Fibroblast of skin of back (primary cell): ENCODE measurements at regions not wholly inside any gene's neighbourhood (a gene's known extent, or its start where the extent isn't known, plus 50 kb on each side); places are given as distances from the start of the nearest gene placed in this dataset.

ENCODE experiments used
- DNase-seq: peaks from one replicate; pipeline ENCODE4 v3.0.0-alpha.2; 2013

DNA sequence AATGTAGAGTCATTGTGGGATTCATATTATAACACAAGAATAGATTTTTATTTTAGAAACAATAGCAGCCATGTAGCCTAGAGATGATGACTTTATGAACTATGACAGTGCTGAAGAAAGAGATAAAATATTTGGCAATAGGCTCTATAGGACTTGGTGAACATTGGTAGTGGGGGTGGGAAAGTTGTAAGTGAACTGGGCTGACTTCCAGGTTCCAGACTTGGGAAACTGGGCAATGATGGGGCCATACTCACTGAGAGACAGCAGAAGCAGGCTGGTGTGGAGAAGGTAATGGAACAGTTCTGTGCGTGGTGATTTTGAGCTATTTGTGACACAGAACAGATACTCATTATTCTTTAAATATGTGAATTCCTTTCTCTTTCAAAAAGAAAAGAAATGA, 470.3 kb upstream of the HNRNPA3 start:
- DNase-seq: no peak

DNA sequence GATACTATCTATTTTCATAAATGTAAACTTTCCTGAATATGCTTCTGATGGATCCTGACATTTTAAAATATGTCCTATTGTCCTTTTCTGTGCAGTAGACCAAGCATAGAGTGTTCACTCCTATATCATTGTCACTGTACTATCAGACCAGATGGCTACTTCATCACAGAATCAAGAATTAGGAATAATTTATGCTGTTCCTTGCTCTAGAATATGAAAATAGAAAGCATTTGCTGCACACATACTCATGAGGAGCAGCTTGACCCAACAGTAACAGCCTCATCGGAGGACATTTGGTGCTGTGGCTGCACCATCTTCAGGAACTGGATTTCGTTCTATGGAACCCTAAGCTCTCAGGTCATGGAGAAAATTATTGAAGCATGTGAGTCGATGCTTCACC, 468.9 kb upstream of the HNRNPA3 start:
- DNase-seq: no peak

- DNase-seq: no peak
These were observed 468.4 kb upstream of the HNRNPA3 start for GRCh38 chr2:176744146-176744545.

- DNase-seq: no peak
These were observed 466.9 kb upstream of the HNRNPA3 start for GRCh38 chr2:176745543-176746200.

DNA sequence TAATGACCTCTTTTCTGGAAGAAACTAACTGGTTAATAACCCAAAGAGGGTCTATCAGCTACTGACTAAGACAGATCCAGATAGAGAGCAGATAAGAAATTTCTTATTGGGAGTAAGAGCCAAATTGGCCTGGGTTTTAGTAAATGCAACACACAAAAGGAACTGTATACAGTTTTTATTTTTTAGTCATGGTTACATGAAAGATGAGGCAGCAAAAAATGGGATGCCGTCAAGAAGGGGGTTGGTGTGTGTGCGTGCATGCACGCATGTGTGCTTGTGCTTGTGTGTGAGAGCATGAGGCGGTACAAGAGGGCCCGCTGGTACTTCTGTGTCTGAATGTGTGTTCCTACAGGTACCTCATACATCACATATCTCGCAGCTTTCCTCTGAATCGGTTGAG, 466.2 kb upstream of the HNRNPA3 start:
- DNase-seq: no peak

- DNase-seq: no peak
These were observed 465.1 kb upstream of the HNRNPA3 start for GRCh38 chr2:176747506-176747905.

- no peak for DNase-seq
These were observed 464.7 kb upstream of the HNRNPA3 start for GRCh38 chr2:176747928-176748327.

- no peak for DNase-seq
These were observed 463.9 kb upstream of the HNRNPA3 start for GRCh38 chr2:176748662-176749061.

DNA sequence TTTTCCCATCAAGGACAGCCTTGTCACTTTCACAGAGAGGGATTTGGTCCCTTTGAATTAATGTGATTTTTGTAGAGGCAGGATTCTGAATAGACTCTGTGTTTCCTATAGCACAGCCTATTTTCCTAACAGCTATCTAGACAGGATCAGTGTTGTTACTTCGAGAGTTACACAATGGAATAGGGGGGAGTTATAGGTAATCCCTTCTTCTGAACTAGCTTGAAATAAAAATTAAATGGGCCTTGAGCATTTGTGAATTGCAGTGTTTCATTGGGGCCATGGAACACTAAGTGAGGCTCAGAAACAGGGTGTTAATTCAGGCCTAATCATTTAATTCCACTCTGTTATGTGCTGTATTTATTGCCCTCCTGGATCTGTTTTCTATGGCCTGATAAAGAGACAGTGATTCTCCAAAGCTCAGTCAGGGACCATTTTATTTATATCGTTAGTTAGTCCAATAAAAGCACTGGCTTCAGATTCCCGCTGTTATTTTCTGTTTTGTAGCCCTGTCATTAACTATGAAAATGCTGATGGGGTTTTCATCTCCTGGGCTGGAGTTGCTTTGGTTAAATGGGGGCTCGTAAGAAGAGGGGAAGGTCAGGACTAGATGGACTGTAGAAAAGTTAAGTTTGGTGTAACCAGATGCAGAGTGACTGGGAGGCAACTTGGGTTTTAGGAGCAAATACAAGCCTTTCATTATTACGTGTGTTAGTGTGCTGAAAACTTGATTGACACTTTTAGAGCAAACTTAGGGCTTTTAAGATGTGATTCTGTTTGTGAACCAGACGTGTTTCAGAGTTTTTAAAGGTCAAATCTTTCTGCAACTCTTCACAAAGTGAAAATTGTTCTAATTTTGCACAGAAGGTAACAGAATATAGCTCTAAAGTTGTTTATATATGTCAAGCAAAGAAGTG, 461.0 kb upstream of the HNRNPA3 start:
- no peak for DNase-seq

DNA sequence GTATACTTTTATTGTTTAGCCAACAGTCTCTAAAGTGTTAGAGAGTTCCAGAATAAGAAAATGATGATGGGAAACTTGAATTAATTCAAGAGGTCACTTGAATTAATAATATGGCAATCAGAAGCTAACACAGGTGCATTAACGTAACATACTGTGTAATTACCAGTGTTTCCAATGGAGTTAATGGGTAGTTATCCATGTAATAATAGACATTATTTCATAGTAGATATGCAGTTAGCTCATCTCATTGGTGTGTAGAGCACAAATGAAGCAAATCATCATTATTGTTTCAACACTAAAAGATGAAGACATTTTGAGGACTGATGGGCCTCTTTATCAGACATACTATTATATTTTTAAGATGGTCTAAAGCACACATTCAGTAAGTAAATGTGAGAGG, 460.3 kb upstream of the HNRNPA3 start:
- no peak for DNase-seq

DNA sequence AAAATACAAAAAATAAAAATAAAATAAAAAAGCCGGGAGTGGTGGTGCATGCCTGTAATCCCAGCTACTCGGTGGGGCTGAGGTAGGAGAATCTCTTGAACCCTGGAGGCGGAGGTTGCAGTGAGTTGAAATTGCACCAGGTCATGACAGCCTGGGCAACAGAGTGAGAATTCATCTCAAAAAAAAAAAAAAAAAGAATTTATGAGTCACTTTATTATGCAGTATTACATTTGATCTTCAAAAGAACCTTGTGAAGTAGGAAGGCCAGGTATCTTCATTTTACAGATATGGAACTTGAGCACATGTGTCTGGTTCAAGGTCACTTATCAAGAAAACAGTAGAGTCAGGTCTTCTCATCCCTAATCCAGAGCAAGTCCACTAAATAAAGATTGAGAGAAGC, 459.4 kb upstream of the HNRNPA3 start:
- DNase-seq: no peak

- DNase-seq: peak; percentile 8
These were observed 458.7 kb upstream of the HNRNPA3 start for GRCh38 chr2:176753752-176754474.

DNA sequence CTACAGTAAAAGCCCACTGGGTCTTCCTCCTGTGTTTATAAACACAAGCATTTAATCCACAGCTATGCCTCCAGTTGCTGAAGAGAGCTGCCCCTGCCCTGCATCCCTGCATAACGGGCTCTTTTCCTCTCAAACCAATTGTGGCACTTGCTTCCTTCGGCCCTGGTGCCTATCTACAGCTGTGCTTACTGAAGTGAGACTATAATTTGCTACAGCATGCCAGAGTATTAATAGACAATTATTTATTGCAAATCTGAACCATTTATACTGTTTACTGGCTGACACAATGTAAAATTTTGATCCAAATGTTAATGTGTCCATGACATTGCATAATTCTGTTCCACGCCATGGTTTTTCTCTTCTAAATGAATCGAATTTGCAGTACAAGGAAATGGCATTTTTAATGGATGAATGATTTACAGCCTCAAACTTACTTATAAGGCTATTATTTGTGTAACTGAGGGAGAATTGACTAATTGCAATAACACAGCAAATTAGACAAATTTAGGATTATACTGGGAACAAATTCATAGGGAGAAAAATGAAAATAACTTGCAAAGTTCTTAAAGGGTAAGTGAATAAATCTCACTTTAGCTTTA, 457.0 kb upstream of the HNRNPA3 start:
- no peak for DNase-seq

DNA sequence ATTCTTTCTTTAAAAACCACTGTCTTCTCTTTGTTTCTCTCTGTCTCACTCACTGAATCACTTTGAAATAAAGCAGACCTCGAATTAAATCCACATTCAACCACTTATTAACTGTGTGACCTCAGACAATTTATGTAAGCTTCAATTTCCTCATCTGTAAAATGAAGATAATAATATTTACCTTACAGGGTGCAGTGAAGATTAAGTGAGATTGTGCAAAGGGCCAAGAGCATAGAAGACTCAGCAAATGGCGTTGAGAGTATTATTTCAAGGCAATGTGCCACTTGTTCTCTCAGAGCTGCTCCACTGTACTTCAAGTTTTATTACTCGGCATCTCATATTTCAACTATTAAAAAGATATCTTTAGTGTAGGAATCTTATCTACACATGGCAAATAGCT, 454.2 kb upstream of the HNRNPA3 start:
- DNase-seq: no peak

GRCh38 chr2:176760439-176760838, 452.2 kb upstream of the HNRNPA3 start:
- no peak for DNase-seq

GRCh38 chr2:176763130-176763529, 449.5 kb upstream of the HNRNPA3 start:
- peak; percentile 24 for DNase-seq

- no peak for DNase-seq
These were observed 448.7 kb upstream of the HNRNPA3 start for GRCh38 chr2:176763851-176764404.

- DNase-seq: no peak
These were observed 447.7 kb upstream of the HNRNPA3 start for GRCh38 chr2:176764921-176765320.

DNA sequence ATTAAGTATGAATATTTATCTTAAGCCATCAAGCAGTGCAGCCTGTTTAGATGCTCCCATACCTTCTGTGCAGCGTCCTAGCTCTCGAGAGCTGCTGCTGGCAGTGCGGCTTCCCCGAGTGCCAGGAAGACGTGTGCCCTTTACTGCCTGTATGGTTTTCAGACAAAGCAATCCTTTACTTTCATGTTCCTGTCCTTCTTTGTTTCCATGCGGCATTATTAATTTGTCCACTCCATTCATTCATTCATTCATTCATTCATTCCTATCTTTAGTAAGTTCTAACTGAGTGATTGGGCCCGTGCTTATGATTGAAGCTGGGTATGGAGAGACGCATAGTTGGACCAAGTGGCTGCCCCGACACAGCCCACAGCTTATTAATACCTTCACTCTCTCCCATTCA, 446.6 kb upstream of the HNRNPA3 start:
- DNase-seq: no peak

DNA sequence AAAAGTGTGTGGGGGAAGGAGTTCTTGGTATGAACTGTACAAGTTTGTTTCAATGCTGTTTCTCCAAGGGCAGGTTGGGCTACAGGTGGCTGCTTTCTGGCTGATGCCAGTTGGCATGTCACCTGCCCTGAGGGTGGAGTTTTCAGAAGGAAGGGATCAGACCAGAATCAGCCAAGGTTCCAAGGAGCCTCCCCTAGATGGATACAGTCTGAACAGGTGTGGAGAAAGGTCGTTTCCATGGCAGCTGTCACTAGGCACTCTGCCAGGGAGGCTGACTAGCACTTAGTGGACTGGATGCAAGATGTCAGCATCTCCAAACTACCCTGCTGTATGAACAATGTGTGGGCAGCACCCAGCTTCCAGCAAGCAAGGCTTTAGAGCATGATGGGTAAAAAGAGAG, 444.4 kb upstream of the HNRNPA3 start:
- no peak for DNase-seq

GRCh38 chr2:176769021-176769420, 443.6 kb upstream of the HNRNPA3 start:
- DNase-seq: no peak

GRCh38 chr2:176769499-176770370, 442.9 kb upstream of the HNRNPA3 start:
- no peak for DNase-seq
